Endodermal cell (in vitro differentiated cells): ENCODE measurements at regions not wholly inside any gene's neighbourhood (a gene's known extent, or its start where the extent isn't known, plus 50 kb on each side); places are given as distances from the start of the nearest gene placed in this dataset.

Source experiments
- DNase-seq: peaks from one replicate; pipeline ENCODE4 v3.0.0-alpha.2; 2017
- H3K27ac ChIP-seq: 2 replicates; pipeline ENCODE4 v1.5.1; 2013; ENCODE audit warnings: mild to moderate bottlenecking, low read depth, low read length, moderate library complexity
- H3K27me3 ChIP-seq: 2 replicates; pipeline ENCODE4 v1.6.1; 2013; ENCODE audit warnings: mild to moderate bottlenecking, low read length, moderate library complexity; ENCODE audit not compliant: insufficient read depth, control insufficient read depth, poor library complexity, severe bottlenecking
- H3K36me3 ChIP-seq: 2 replicates; pipeline ENCODE4 v1.7.0; 2013; ENCODE audit warnings: mild to moderate bottlenecking, low read length, moderate library complexity; ENCODE audit not compliant: control insufficient read depth, insufficient read depth
- H3K4me1 ChIP-seq: one replicate; pipeline ENCODE4 v1.7.0; 2013; ENCODE audit warnings: low read length; ENCODE audit not compliant: control insufficient read depth, insufficient read depth
- H3K4me3 ChIP-seq: 2 replicates; pipeline ENCODE4 v1.5.1; 2013; ENCODE audit warnings: mild to moderate bottlenecking, low read length, moderate library complexity
- H3K9ac ChIP-seq: 2 replicates; pipeline ENCODE4 v1.6.1; 2013; ENCODE audit warnings: mild to moderate bottlenecking, low read length, moderate library complexity; ENCODE audit not compliant: poor library complexity, severe bottlenecking; ENCODE audit errors: extremely low read depth
- H3K9me3 ChIP-seq: 2 replicates; pipeline ENCODE4 v1.6.1; 2013; ENCODE audit warnings: mild to moderate bottlenecking, low read length, moderate library complexity; ENCODE audit not compliant: control insufficient read depth
- H3K27ac Mint-ChIP-seq: 2 replicates; pipeline ENCODE4 v1.8.0; 2020; ENCODE audit warnings: mixed read lengths
- H3K27me3 Mint-ChIP-seq: 2 replicates; pipeline ENCODE4 v1.8.0; 2021; ENCODE audit warnings: mild to moderate bottlenecking, mixed read lengths; ENCODE audit not compliant: insufficient read depth
- H3K36me3 Mint-ChIP-seq: 2 replicates; pipeline ENCODE4 v1.8.0; 2020; ENCODE audit warnings: low read depth, mixed read lengths
- H3K4me1 Mint-ChIP-seq: 2 replicates; pipeline ENCODE4 v1.8.0; 2020; ENCODE audit warnings: mixed read lengths
- H3K4me3 Mint-ChIP-seq: 2 replicates; pipeline ENCODE4 v1.8.0; 2020; ENCODE audit warnings: mild to moderate bottlenecking, moderate library complexity, mixed read lengths
- H3K9me3 Mint-ChIP-seq: 2 replicates; pipeline ENCODE4 v1.8.0; 2020; ENCODE audit warnings: mild to moderate bottlenecking, mixed read lengths
- CTCF ChIP-seq: fragments of 200-600 bp; sonication (generic); conservative IDR thresholded peaks from 2 replicates; pipeline ENCODE4 v1.5.0; 2021; ENCODE audit warnings: antibody characterized with exemption, mild to moderate bottlenecking
- WGBS, 2 experiments: methylation state at CpG; one replicate each; pipeline versions ENCODE4 v1.1.5 to v1.1.7; 2013; ENCODE audit warnings: missing lambda C conversion rate in 2 of 2, mixed read lengths in 1 of 2; ENCODE audit not compliant: insufficient coverage in 1 of 2, insufficient read length in 1 of 2; 5-methylcytosine and 5-hydroxymethylcytosine counted together

- Mint-ChIP-seq H3K4me1 (no peaks in the 10 kb centered on the region), H3K27me3 (no peaks in the 10 kb centered on the region), H3K9me3 (peaks cover 9% of the 10 kb centered on the region), H3K36me3 (no peaks in the 10 kb centered on the region), H3K27ac (no peak overlapping the region), H3K4me3 (no peak overlapping the region)
- WGBS, 2 experiments = 88 to 97% methylated on average over 2 to 3 of the region's 3 CpGs
- TF ChIP-seq CTCF = no peak
- Histone ChIP-seq H3K27ac (no peak overlapping the region), H3K9me3 (peaks cover 12% of the 10 kb centered on the region), H3K27me3 (no peaks in the 10 kb centered on the region), H3K4me3 (no peak overlapping the region), H3K36me3 (no peaks in the 10 kb centered on the region), H3K9ac (no peak overlapping the region), H3K4me1 (no peaks in the 10 kb centered on the region)
- DNase-seq = no peak
Observed at GRCh38 chr18:28846958-28847357, 670.0 kb upstream of the CDH2 start.

- Histone ChIP-seq H3K4me3 (no peak overlapping the region), H3K36me3 (no peaks in the 10 kb centered on the region), H3K9me3 (no peaks in the 10 kb centered on the region), H3K4me1 (no peaks in the 10 kb centered on the region), H3K9ac (no peak overlapping the region), H3K27me3 (no peaks in the 10 kb centered on the region), H3K27ac (no peak overlapping the region)
- 74 to 87% methylated on average over 2 of the region's 2 CpGs for WGBS, 2 experiments
- H3K27ac Mint-ChIP-seq = no peak overlapping the region
- DNase-seq = no peak
- TF ChIP-seq CTCF = no peak
- no peaks in the 10 kb centered on the region for H3K36me3 Mint-ChIP-seq
- no peaks in the 10 kb centered on the region for H3K9me3 Mint-ChIP-seq
- H3K27me3 Mint-ChIP-seq = no peaks in the 10 kb centered on the region
- no peak overlapping the region for H3K4me3 Mint-ChIP-seq
- H3K4me1 Mint-ChIP-seq = no peaks in the 10 kb centered on the region
Observed at GRCh38 chr18:28837100-28837499, 660.2 kb upstream of the CDH2 start.

- Histone ChIP-seq H3K27ac (no peak overlapping the region), H3K4me1 (no peaks in the 10 kb centered on the region), H3K9ac (no peak overlapping the region), H3K36me3 (no peaks in the 10 kb centered on the region), H3K27me3 (no peaks in the 10 kb centered on the region), H3K4me3 (no peak overlapping the region), H3K9me3 (no peaks in the 10 kb centered on the region)
- no peak for TF ChIP-seq CTCF
- Mint-ChIP-seq H3K9me3 (no peaks in the 10 kb centered on the region), H3K4me3 (no peak overlapping the region), H3K4me1 (no peaks in the 10 kb centered on the region), H3K27ac (no peak overlapping the region), H3K27me3 (no peaks in the 10 kb centered on the region), H3K36me3 (no peaks in the 10 kb centered on the region)
- no peak for DNase-seq
- 91 to 96% methylated on average over 3 to 4 of the region's 4 CpGs for WGBS, 2 experiments
Observed at GRCh38 chr18:28834889-28835288, 658.0 kb upstream of the CDH2 start.
